Kasumi-1 (cell line): ENCODE measurements at regions not wholly inside any gene's neighbourhood (a gene's known extent, or its start where the extent isn't known, plus 50 kb on each side); places are given as distances from the start of the nearest gene placed in this dataset.

Experiments
- DNase-seq, 2 experiments: peaks; one replicate each; lab custom pipeline; 2025; lab: John Stamatoyannopoulos, UW

- DNase-seq = no peak
Observed at GRCh38 chr10:83666762-83667161, 472.5 kb upstream of the GHITM start.

GRCh38 chr10:83667594-83667993 lies 471.7 kb upstream of the GHITM start:
- no peak for DNase-seq

- no peak for DNase-seq
Observed at GRCh38 chr10:83673316-83673715, 466.0 kb upstream of the GHITM start.

- no peak for DNase-seq
Observed at GRCh38 chr10:83677795-83678194, 461.5 kb upstream of the GHITM start.

GRCh38 chr10:83678850-83679249 lies 460.5 kb upstream of the GHITM start:
- DNase-seq = no peak

- no peak for DNase-seq
Observed at GRCh38 chr10:83680470-83680891, 458.8 kb upstream of the GHITM start.

GRCh38 chr10:83682414-83682813 lies 456.9 kb upstream of the GHITM start:
- no peak for DNase-seq

- no peak for DNase-seq
Observed at GRCh38 chr10:83685458-83685857, 453.9 kb upstream of the GHITM start.

GRCh38 chr10:83691791-83692596 lies 447.3 kb upstream of the GHITM start:
- DNase-seq = no peak

GRCh38 chr10:83698899-83699298 lies 440.4 kb upstream of the GHITM start:
- DNase-seq = no peak

- no peak for DNase-seq
Observed at GRCh38 chr10:83701799-83702198, 437.5 kb upstream of the GHITM start.

GRCh38 chr10:83702731-83703130 lies 436.6 kb upstream of the GHITM start:
- no peak for DNase-seq

- no peak for DNase-seq
Observed at GRCh38 chr10:83706120-83706519, 433.2 kb upstream of the GHITM start.

- no peak for DNase-seq
Observed at GRCh38 chr10:83706952-83707582, 432.2 kb upstream of the GHITM start.

GRCh38 chr10:83713423-83713822 lies 425.9 kb upstream of the GHITM start:
- no peak for DNase-seq

- no peak for DNase-seq
Observed at GRCh38 chr10:83723080-83723479, 416.2 kb upstream of the GHITM start.

- no peak for DNase-seq
Observed at GRCh38 chr10:83724471-83725241, 414.7 kb upstream of the GHITM start.

GRCh38 chr10:83725567-83725966 lies 413.7 kb upstream of the GHITM start:
- no peak for DNase-seq

- no peak for DNase-seq
Observed at GRCh38 chr10:83734278-83734677, 405.0 kb upstream of the GHITM start.

- DNase-seq = no peak
Observed at GRCh38 chr10:83736008-83736407, 403.3 kb upstream of the GHITM start.

- no peak for DNase-seq
Observed at GRCh38 chr10:83750604-83751003, 388.7 kb upstream of the GHITM start.

- no peak for DNase-seq
Observed at GRCh38 chr10:83753490-83753889, 385.8 kb upstream of the GHITM start.

- no peak for DNase-seq
Observed at GRCh38 chr10:83754857-83755256, 384.5 kb upstream of the GHITM start.
